Right lobe of liver (tissue), 6 donors: ENCODE measurements at regions not wholly inside any gene's neighbourhood (a gene's known extent, or its start where the extent isn't known, plus 50 kb on each side); places are given as distances from the start of the nearest gene placed in this dataset.

Source experiments
- ATAC-seq, 4 donors: fragments of 200-7000 bp; cut with Tn5 transposase; one replicate each; pipeline ENCODE4 v1.9.1; 2020; ENCODE audit warnings: mild to moderate bottlenecking in 4 of 4, moderate library complexity in 4 of 4
- DNase-seq, 3 donors: peaks; one replicate each; pipeline ENCODE4 v3.0.0-alpha.2; 2020
- H3K27ac ChIP-seq, 3 donors: fragments of 200-600 bp; one replicate each; pipeline ENCODE4 v1.8.0; 2022
- H3K27me3 ChIP-seq, 2 donors: fragments of 200-600 bp; one replicate each; pipeline ENCODE4 v1.8.0; 2022
- H3K36me3 ChIP-seq, 4 donors: fragments of 200-600 bp; sonication (generic) in 1 of 4; one replicate each; pipeline versions ENCODE4 v1.5.1 to v1.8.0; 2017 to 2022; ENCODE audit warnings: control low read depth in 1 of 4
- H3K4me1 ChIP-seq, 4 donors: fragments of 200-600 bp; sonication (generic) in 1 of 4; one replicate each; pipeline versions ENCODE4 v1.5.1 to v1.8.0; 2017 to 2022; ENCODE audit warnings: control low read depth in 1 of 4
- H3K4me3 ChIP-seq, 3 donors: fragments of 200-600 bp; one replicate each; pipeline ENCODE4 v1.8.0; 2022
- H3K9me3 ChIP-seq, 4 donors: fragments of 200-600 bp; sonication (generic) in 1 of 4; one replicate each; pipeline versions ENCODE4 v1.5.1 to v1.8.0; 2017 to 2022; ENCODE audit warnings: control low read depth in 1 of 4
- CTCF ChIP-seq, 4 donors: fragments of 200-600 bp in 3 of 4; fragments of 450-650 bp in 1 of 4; IDR thresholded peaks; one replicate each; pipeline versions ENCODE4 v1.5.1 to v1.8.0; 2016 to 2022; ENCODE audit warnings: antibody characterized with exemption in 4 of 4, mild to moderate bottlenecking in 2 of 4
- POLR2A ChIP-seq: fragments of 450-650 bp; IDR thresholded peaks from one replicate; pipeline ENCODE4 v1.6.1; 2017; ENCODE audit warnings: antibody characterized with exemption, mild to moderate bottlenecking
- WGBS: methylation state at CpG from one replicate; pipeline ENCODE4 v1.1.6; 2018; ENCODE audit warnings: low coverage, low lambda C conversion rate; ENCODE audit not compliant: insufficient coverage; ENCODE audit errors: missing lambda C conversion rate; 5-methylcytosine and 5-hydroxymethylcytosine counted together
- intact Hi-C, 2 donors: fragments of 100-400 bp; cut with DNase I; formaldehyde crosslinking; loops; one replicate each; pipeline versions ENCODE4 v1.11.2 to v1.14.1; 2022
- donor health status: DM: no; HTN: yes; CAD: no.
- donor health status: DM: no; HTN: no; CAD: no.
- donor health status: DM: no; HTN: no; CAD: no.
- donor health status: DM: no; HTN: yes; CAD: no.
- donor health status: DM: no; HTN: yes; CAD: no.

GRCh38 chr4:53775381-53775780 lies 184.1 kb upstream of the LNX1 start:
- no peak for TF ChIP-seq POLR2A
- TF ChIP-seq CTCF (IDR thresholded peaks at IDR 0.05) = no peak
- ATAC-seq (no peak), DNase-seq (no peak)
- Histone ChIP-seq H3K27ac (no peak overlapping the region), H3K27me3 (no peaks in the 10 kb centered on the region), H3K9me3 (no peaks in the 10 kb centered on the region), H3K4me3 (no peak overlapping the region), H3K36me3 (no peaks in the 10 kb centered on the region), H3K4me1 (no peaks in the 10 kb centered on the region)
- WGBS = 89% methylated on average over 4 of the region's 4 CpGs
- intact Hi-C loops = no loop called here

GRCh38 chr4:53771326-53771725 lies 180.0 kb upstream of the LNX1 start:
- ATAC-seq (no peak), DNase-seq (no peak)
- intact Hi-C loops = no loop called here
- Histone ChIP-seq H3K27ac (no peak overlapping the region), H3K27me3 (no peaks in the 10 kb centered on the region), H3K9me3 (no peaks in the 10 kb centered on the region), H3K4me3 (no peak overlapping the region), H3K4me1 (no peaks in the 10 kb centered on the region), H3K36me3 (no peaks in the 10 kb centered on the region)
- 66% methylated on average over 3 of the region's 3 CpGs for WGBS
- no peak for TF ChIP-seq POLR2A
- no peak for TF ChIP-seq CTCF (IDR thresholded peaks at IDR 0.05)

GRCh38 chr4:53767482-53767881 lies 176.2 kb upstream of the LNX1 start:
- no peak for TF ChIP-seq POLR2A
- TF ChIP-seq CTCF (IDR thresholded peaks at IDR 0.05) = no peak
- H3K4me1 ChIP-seq = no peaks in the 10 kb centered on the region
- intact Hi-C loops = no loop called here
- no peak for ATAC-seq
- 26% methylated on average over 2 of the region's 2 CpGs for WGBS
- no peak overlapping the region for H3K4me3 ChIP-seq
- no peak for DNase-seq
- H3K9me3 ChIP-seq = no peaks in the 10 kb centered on the region
- no peak overlapping the region for H3K27ac ChIP-seq
- H3K27me3 ChIP-seq = no peaks in the 10 kb centered on the region
- no peaks in the 10 kb centered on the region for H3K36me3 ChIP-seq

- H3K36me3 ChIP-seq = no peaks in the 10 kb centered on the region
- DNase-seq = no peak
- 30% methylated on average over 3 of the region's 3 CpGs for WGBS
- no peak overlapping the region for H3K27ac ChIP-seq
- TF ChIP-seq POLR2A (no peak), CTCF (IDR thresholded peaks at IDR 0.05) (no peak)
- intact Hi-C loops = no loop called here
- no peaks in the 10 kb centered on the region for H3K9me3 ChIP-seq
- no peaks in the 10 kb centered on the region for H3K27me3 ChIP-seq
- H3K4me1 ChIP-seq = no peaks in the 10 kb centered on the region
- no peak overlapping the region for H3K4me3 ChIP-seq
- ATAC-seq = peak in 2 of 4 donors; percentile 57 to 73
Observed at GRCh38 chr4:53764761-53765490, 173.6 kb upstream of the LNX1 start.
